ENCODE measurements at regions not wholly inside any gene's neighbourhood (a gene's known extent, or its start where the extent isn't known, plus 50 kb on each side); places are given as distances from the start of the nearest gene placed in this dataset.

DNA sequence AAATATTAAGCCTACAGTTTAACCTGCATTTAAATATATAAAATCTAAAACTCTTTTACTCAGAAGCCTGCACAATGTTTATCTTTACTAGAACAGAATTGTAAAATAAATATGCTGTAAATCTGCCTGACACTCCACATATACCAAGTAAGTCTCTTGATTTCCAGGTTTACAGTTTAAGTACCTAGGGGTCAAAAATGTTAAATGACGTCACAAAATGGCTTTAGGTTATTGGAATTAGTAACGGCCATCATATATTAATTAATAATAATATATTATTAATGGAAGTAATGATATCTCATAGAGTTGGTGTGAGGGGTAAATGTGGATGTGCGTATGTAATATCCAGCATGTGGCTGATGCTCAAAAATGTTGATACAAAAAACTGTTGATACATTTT is 114.8 kb upstream of the ANO5 start:
- no peaks in the 10 kb centered on the region for H3K4me1 ChIP-seq (ENCODE audit: insufficient read depth, poor library complexity, severe bottlenecking)
- no peak overlapping the region for H3K4me3 ChIP-seq (ENCODE audit: severe bottlenecking)
- H3K36me3 ChIP-seq (ENCODE audit: low read depth), result no peaks in the 10 kb centered on the region
- no peaks in the 10 kb centered on the region for H3K9me3 ChIP-seq (ENCODE audit: severe bottlenecking)
- no peak for DNase-seq (ENCODE audit: low spot score)
- TF ChIP-seq, protein P1, sequence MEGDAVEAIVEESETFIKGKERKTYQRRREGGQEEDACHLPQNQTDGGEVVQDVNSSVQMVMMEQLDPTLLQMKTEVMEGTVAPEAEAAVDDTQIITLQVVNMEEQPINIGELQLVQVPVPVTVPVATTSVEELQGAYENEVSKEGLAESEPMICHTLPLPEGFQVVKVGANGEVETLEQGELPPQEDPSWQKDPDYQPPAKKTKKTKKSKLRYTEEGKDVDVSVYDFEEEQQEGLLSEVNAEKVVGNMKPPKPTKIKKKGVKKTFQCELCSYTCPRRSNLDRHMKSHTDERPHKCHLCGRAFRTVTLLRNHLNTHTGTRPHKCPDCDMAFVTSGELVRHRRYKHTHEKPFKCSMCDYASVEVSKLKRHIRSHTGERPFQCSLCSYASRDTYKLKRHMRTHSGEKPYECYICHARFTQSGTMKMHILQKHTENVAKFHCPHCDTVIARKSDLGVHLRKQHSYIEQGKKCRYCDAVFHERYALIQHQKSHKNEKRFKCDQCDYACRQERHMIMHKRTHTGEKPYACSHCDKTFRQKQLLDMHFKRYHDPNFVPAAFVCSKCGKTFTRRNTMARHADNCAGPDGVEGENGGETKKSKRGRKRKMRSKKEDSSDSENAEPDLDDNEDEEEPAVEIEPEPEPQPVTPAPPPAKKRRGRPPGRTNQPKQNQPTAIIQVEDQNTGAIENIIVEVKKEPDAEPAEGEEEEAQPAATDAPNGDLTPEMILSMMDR (IDR thresholded peaks at IDR 0.05; ENCODE audit: poor library complexity, severe bottlenecking), result no peak
- no peak overlapping the region for H3K27ac ChIP-seq (ENCODE audit: poor library complexity, severe bottlenecking)
- no peaks in the 10 kb centered on the region for H3K27me3 ChIP-seq (ENCODE audit: insufficient read depth, poor library complexity, severe bottlenecking)
- no peak for ATAC-seq (ENCODE audit: low read depth)

DNA sequence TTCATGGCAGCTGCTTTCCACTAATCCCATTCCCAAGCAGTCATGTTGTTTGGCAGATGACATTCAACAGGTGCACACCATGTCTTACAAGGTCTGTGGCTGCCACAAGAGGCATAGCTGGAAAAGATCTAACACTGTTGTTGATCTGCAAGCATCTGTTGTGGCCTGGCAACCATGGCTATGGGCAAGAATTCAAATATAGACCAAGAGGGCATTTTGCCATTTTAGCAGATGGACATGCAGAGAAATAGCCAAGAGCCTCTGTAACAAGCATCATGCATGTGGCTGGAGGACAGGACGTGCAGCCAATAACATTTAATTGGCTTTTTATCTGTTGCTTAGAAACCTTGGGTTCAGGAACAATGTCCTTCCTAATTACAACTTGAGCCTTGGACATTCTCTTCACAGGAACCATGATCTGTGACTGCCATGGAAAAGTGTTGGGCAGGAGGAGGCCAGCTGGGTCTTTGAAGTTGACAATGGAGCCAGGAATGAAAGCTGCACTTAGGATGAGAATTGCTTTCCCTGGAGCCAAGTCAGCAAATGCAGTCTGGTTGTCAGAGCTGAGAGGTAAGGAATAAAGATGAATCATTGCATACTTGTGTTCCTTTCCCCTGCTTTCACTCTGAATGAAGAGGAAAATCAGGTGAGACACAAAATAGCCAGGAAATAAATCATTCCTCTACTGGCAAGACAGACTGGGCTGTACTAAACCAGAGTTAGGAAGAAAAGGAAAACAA is 113.6 kb upstream of the ANO5 start:
- TF ChIP-seq, protein P1 (IDR thresholded peaks at IDR 0.05; ENCODE audit: poor library complexity, severe bottlenecking), result no peak
- Histone ChIP-seq H3K4me1 (ENCODE audit: insufficient read depth, poor library complexity, severe bottlenecking) (no peaks in the 10 kb centered on the region), H3K27ac (ENCODE audit: poor library complexity, severe bottlenecking) (no peak overlapping the region), H3K36me3 (ENCODE audit: low read depth) (no peaks in the 10 kb centered on the region), H3K4me3 (ENCODE audit: severe bottlenecking) (no peak overlapping the region), H3K9me3 (ENCODE audit: severe bottlenecking) (no peaks in the 10 kb centered on the region), H3K27me3 (ENCODE audit: insufficient read depth, poor library complexity, severe bottlenecking) (no peaks in the 10 kb centered on the region)
- no peak for DNase-seq (ENCODE audit: low spot score)
- no peak; the same call in 2 of the 3 replicates for ATAC-seq (ENCODE audit: low read depth)

DNA sequence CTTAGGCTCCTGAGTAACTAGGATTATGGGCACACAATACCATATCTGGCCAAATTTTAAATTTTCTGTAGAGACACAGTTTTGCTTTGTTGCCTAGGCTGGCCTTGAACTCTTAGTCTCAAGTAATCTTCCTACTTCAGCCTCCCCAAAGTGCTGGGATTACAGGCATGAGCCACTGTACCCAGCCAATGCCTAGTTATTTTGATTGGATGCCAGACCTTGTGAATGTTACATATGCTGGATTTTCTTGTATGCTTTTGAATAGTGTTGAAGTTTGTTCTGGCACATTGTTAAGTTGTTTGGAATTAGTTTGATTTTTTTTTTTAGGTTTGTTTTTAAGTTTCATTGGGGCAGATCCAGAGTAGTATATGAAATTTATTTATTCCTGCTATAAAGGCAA is 110.7 kb upstream of the ANO5 start:
- Histone ChIP-seq H3K9me3 (ENCODE audit: severe bottlenecking) (no peaks in the 10 kb centered on the region), H3K36me3 (ENCODE audit: low read depth) (no peaks in the 10 kb centered on the region), H3K4me1 (ENCODE audit: insufficient read depth, poor library complexity, severe bottlenecking) (no peaks in the 10 kb centered on the region), H3K4me3 (ENCODE audit: severe bottlenecking) (no peak overlapping the region), H3K27me3 (ENCODE audit: insufficient read depth, poor library complexity, severe bottlenecking) (no peaks in the 10 kb centered on the region), H3K27ac (ENCODE audit: poor library complexity, severe bottlenecking) (no peak overlapping the region)
- TF ChIP-seq, protein P1 (IDR thresholded peaks at IDR 0.05; ENCODE audit: poor library complexity, severe bottlenecking), result no peak
- no peak for ATAC-seq (ENCODE audit: low read depth)
- DNase-seq (ENCODE audit: low spot score), result no peak

DNA sequence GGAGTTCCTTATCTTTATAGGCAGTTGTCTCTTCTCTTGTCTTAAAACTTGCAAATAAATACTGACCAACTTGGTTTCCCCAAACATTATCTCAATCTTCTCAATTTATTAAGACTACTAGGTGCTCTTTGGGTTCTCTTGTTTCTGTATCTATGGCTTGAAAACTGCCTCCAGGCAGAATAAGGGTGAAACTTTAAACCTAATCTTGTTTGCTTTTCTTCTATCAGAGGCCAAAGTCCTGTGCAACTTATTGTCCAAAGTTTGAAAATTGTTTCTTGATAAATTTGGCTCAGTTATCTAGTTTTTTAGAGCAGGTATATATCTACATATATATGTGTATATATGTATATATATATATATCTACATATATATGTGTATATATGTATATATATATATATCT is 110.1 kb upstream of the ANO5 start:
- Histone ChIP-seq H3K27me3 (ENCODE audit: insufficient read depth, poor library complexity, severe bottlenecking) (no peaks in the 10 kb centered on the region), H3K36me3 (ENCODE audit: low read depth) (no peaks in the 10 kb centered on the region), H3K27ac (ENCODE audit: poor library complexity, severe bottlenecking) (no peak overlapping the region), H3K4me3 (ENCODE audit: severe bottlenecking) (no peak overlapping the region), H3K4me1 (ENCODE audit: insufficient read depth, poor library complexity, severe bottlenecking) (no peaks in the 10 kb centered on the region), H3K9me3 (ENCODE audit: severe bottlenecking) (no peaks in the 10 kb centered on the region)
- DNase-seq (ENCODE audit: low spot score) (no peak), ATAC-seq (ENCODE audit: low read depth) (no peak)
- TF ChIP-seq, protein P1 (IDR thresholded peaks at IDR 0.05; ENCODE audit: poor library complexity, severe bottlenecking), result no peak

DNA sequence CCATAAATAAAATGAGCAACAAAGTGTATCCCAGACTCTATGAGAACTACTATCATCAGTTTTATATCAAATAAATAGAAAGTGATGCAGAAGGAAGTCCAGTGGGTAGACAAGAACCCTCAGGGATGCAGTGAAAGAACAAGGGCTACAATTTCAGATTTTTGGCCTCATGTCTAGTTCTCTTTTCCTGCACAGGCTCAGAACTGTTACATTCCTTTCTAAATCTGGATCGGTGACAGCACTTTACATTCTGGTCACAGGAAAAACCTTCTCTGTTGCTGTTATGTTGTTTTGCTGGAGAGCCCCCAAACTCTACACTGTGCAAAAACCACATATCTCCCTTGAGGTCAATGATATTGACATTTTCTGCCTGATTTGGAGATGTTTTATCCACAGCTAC is 108.8 kb upstream of the ANO5 start:
- H3K4me1 ChIP-seq (ENCODE audit: insufficient read depth, poor library complexity, severe bottlenecking), result no peaks in the 10 kb centered on the region
- DNase-seq (ENCODE audit: low spot score) (no peak), ATAC-seq (ENCODE audit: low read depth) (no peak)
- H3K36me3 ChIP-seq (ENCODE audit: low read depth), result no peaks in the 10 kb centered on the region
- TF ChIP-seq, protein P1 (IDR thresholded peaks at IDR 0.05; ENCODE audit: poor library complexity, severe bottlenecking), result no peak
- H3K9me3 ChIP-seq (ENCODE audit: severe bottlenecking), result no peaks in the 10 kb centered on the region
- H3K4me3 ChIP-seq (ENCODE audit: severe bottlenecking), result no peak overlapping the region
- no peak overlapping the region for H3K27ac ChIP-seq (ENCODE audit: poor library complexity, severe bottlenecking)
- H3K27me3 ChIP-seq (ENCODE audit: insufficient read depth, poor library complexity, severe bottlenecking), result no peaks in the 10 kb centered on the region
